HEK293T (cell line): ENCODE measurements at regions not wholly inside any gene's neighbourhood (a gene's known extent, or its start where the extent isn't known, plus 50 kb on each side); places are given as distances from the start of the nearest gene placed in this dataset.

ENCODE experiments used
- BHLHE40 ChIP-seq: fragments of 450-650 bp; IDR thresholded peaks from 2 replicates; pipeline ENCODE4 v1.6.1; 2016; ENCODE audit warnings: mild to moderate bottlenecking, moderate library complexity, borderline replicate concordance
- CTBP1 ChIP-seq: fragments of 450-650 bp; IDR thresholded peaks from 2 replicates; pipeline ENCODE4 v1.6.1; 2016; ENCODE audit warnings: borderline replicate concordance
- FOXA1 ChIP-seq: fragments of 450-650 bp; IDR thresholded peaks from 2 replicates; pipeline ENCODE4 v1.6.1; 2016; ENCODE audit warnings: mild to moderate bottlenecking
- FOXM1 ChIP-seq: fragments of 450-650 bp; IDR thresholded peaks from 2 replicates; pipeline ENCODE4 v1.6.1; 2017; ENCODE audit warnings: mild to moderate bottlenecking, borderline replicate concordance
- SUZ12 ChIP-seq: fragments of 450-650 bp; IDR thresholded peaks from 2 replicates; pipeline ENCODE4 v1.6.1; 2016; ENCODE audit warnings: mild to moderate bottlenecking
- ZNF384 ChIP-seq: fragments of 450-650 bp; IDR thresholded peaks from 2 replicates; pipeline ENCODE4 v1.6.1; 2016

- TF ChIP-seq FOXM1 = no peak
- TF ChIP-seq BHLHE40 = no peak
- TF ChIP-seq CTBP1 = no peak
- no peak for TF ChIP-seq FOXA1
- TF ChIP-seq ZNF384 = no peak
- TF ChIP-seq SUZ12 = no peak
Measured at GRCh38 chr13:104206450-104207044, 1140.3 kb upstream of the SLC10A2 start.
